KMS-11 (cell line): ENCODE measurements at regions not wholly inside any gene's neighbourhood (a gene's known extent, or its start where the extent isn't known, plus 50 kb on each side); places are given as distances from the start of the nearest gene placed in this dataset.

ENCODE experiments used
- H2AFZ ChIP-seq: fragments of 200-600 bp; sonication (generic); 2 replicates; pipeline ENCODE4 v1.6.1; 2016; ENCODE audit warnings: antibody characterized with exemption, mixed run types, low read depth
- H3K27ac ChIP-seq: fragments of 200-600 bp; sonication (generic); 2 replicates; pipeline ENCODE4 v1.6.1; 2016; ENCODE audit warnings: mild to moderate bottlenecking, mixed run types
- H3K27me3 ChIP-seq: fragments of 200-600 bp; sonication (generic); 2 replicates; pipeline ENCODE4 v1.6.1; 2017; ENCODE audit warnings: mild to moderate bottlenecking, low read depth, mixed run types, moderate library complexity; ENCODE audit not compliant: insufficient read depth
- H3K36me3 ChIP-seq: fragments of 200-600 bp; sonication (generic); 2 replicates; pipeline ENCODE4 v1.6.1; 2017; ENCODE audit warnings: mild to moderate bottlenecking, mixed run types; ENCODE audit not compliant: insufficient read depth
- H3K4me1 ChIP-seq: fragments of 200-600 bp; sonication (generic); 2 replicates; pipeline ENCODE4 v1.6.1; 2016; ENCODE audit warnings: mild to moderate bottlenecking, low read depth, mixed run types; ENCODE audit not compliant: poor library complexity, severe bottlenecking
- H3K4me2 ChIP-seq: fragments of 200-600 bp; sonication (generic); 2 replicates; pipeline ENCODE4 v1.7.0; 2016; ENCODE audit warnings: mild to moderate bottlenecking, mixed run types
- H3K4me3 ChIP-seq: fragments of 200-600 bp; sonication (generic); IDR thresholded peaks from 2 replicates; pipeline ENCODE4 v1.6.1; 2017; ENCODE audit warnings: low read depth, low read length, mixed read lengths; ENCODE audit not compliant: insufficient read depth
- H3K79me2 ChIP-seq: fragments of 200-600 bp; sonication (generic); 2 replicates; pipeline ENCODE4 v1.6.1; 2016; ENCODE audit warnings: low read depth, mixed run types; ENCODE audit not compliant: insufficient read depth
- H3K9ac ChIP-seq: fragments of 200-600 bp; sonication (generic); 2 replicates; pipeline ENCODE4 v1.6.1; 2016; ENCODE audit warnings: mild to moderate bottlenecking, mixed run types
- H4K20me1 ChIP-seq: fragments of 200-600 bp; sonication (generic); 2 replicates; pipeline ENCODE4 v1.6.1; 2016; ENCODE audit warnings: mild to moderate bottlenecking, mixed run types; ENCODE audit not compliant: insufficient read depth
- TF ChIP-seq, protein P1 (sequence below): fragments of 200-600 bp; sonication (generic); conservative IDR thresholded peaks from 2 replicates; pipeline ENCODE4 v1.6.1; 2017; ENCODE audit warnings: low read depth, mild to moderate bottlenecking, antibody characterized with exemption, low read length, moderate library complexity, mixed read lengths

DNA sequence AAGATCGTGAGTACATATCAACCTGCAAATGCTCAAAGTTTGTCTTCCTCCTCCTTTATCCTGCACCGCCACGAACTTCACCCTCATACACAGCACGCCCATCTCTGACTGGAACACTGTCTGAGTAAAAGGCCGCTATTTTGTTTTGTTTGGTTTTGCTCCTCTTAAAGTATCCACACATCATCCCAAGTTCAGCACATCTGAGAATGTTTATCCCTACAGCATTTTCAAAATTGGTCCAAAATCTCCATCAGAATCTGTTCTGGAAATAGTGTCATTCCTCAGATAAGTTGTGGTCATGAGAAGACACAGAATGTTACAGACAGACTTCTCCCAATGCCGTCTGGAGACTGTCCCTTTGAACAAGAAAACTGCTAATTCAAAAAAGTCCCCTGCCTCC is 251.6 kb upstream of the ARID1B start:
- no peak overlapping the region for H3K27ac ChIP-seq
- no peaks in the 10 kb centered on the region for H4K20me1 ChIP-seq
- no peak overlapping the region for H3K4me2 ChIP-seq
- H3K4me3 ChIP-seq: no peak overlapping the region
- no peaks in the 10 kb centered on the region for H3K27me3 ChIP-seq
- no peak overlapping the region for H3K9ac ChIP-seq
- no peaks in the 10 kb centered on the region for H3K79me2 ChIP-seq
- H2AFZ ChIP-seq: no peak overlapping the region
- H3K4me1 ChIP-seq: no peaks in the 10 kb centered on the region
- TF ChIP-seq, protein P1, sequence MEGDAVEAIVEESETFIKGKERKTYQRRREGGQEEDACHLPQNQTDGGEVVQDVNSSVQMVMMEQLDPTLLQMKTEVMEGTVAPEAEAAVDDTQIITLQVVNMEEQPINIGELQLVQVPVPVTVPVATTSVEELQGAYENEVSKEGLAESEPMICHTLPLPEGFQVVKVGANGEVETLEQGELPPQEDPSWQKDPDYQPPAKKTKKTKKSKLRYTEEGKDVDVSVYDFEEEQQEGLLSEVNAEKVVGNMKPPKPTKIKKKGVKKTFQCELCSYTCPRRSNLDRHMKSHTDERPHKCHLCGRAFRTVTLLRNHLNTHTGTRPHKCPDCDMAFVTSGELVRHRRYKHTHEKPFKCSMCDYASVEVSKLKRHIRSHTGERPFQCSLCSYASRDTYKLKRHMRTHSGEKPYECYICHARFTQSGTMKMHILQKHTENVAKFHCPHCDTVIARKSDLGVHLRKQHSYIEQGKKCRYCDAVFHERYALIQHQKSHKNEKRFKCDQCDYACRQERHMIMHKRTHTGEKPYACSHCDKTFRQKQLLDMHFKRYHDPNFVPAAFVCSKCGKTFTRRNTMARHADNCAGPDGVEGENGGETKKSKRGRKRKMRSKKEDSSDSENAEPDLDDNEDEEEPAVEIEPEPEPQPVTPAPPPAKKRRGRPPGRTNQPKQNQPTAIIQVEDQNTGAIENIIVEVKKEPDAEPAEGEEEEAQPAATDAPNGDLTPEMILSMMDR: no peak
- H3K36me3 ChIP-seq: no peaks in the 10 kb centered on the region

DNA sequence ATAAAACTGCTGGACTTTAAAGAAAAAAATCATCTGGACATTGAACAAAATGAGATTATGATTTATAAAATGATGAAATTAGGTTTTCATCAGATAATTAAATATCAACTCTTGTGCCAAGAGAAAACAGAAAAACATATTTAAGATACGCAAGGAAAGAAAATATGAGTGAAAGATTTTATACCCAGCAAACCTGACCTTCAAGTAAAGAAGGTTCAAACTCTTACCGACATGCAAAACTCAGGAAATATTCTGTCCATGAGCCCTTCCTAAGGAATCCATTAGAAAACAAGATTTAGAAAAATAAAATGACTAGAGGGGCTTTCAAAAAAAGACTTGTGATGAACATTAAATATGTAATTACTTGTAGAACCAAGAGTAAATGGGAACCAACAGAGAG is 257.2 kb upstream of the ARID1B start:
- Histone ChIP-seq H3K27ac (no peak overlapping the region), H3K79me2 (no peaks in the 10 kb centered on the region), H3K27me3 (no peaks in the 10 kb centered on the region), H3K4me3 (no peak overlapping the region), H3K4me2 (no peak overlapping the region), H4K20me1 (no peaks in the 10 kb centered on the region), H3K4me1 (no peaks in the 10 kb centered on the region), H3K9ac (no peak overlapping the region), H3K36me3 (no peaks in the 10 kb centered on the region), H2AFZ (no peak overlapping the region)
- TF ChIP-seq, protein P1: no peak

DNA sequence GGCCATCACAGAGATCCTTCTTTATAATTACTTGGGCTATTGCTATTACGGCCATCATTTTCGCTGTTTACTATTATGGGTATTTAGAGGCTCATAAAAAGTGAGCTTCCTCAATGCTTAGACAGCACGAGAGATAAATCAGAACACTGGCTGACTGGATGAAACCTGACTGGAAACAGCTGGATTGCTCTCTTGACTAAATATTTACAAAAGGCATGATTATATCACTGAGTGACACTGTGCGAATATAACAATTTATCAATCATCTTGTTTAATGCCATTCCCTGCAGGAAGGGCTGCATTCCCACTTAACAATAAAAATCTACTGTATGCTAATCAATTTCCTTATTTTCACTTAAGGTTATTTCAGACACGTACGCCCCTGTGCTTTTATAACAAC is 260.1 kb upstream of the ARID1B start:
- Histone ChIP-seq H3K36me3 (no peaks in the 10 kb centered on the region), H2AFZ (no peak overlapping the region), H3K4me2 (no peak overlapping the region), H4K20me1 (no peaks in the 10 kb centered on the region), H3K4me1 (no peaks in the 10 kb centered on the region), H3K27me3 (no peaks in the 10 kb centered on the region), H3K27ac (no peak overlapping the region), H3K9ac (no peak overlapping the region), H3K4me3 (no peak overlapping the region), H3K79me2 (no peaks in the 10 kb centered on the region)
- TF ChIP-seq, protein P1: no peak

DNA sequence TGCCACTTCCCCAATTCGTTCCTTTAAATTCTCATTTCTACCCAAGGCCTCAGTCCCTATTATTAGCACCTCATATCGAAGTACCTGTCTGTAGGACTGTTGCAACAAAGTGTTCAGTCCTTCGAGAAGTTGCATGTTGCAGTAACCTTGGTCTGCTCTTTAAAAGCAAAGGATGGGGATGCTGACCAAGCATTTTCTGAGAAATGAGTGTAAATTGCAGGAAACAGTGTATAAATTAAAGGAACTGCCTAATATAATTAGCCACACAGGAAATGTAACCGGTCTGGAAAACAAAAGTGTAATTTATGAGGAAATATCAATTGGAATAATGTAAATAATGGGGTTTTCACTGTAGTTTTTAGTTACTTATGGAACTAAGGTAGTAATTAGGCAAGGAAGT is 261.9 kb upstream of the ARID1B start:
- H3K4me2 ChIP-seq: no peak overlapping the region
- no peaks in the 10 kb centered on the region for H3K27me3 ChIP-seq
- H4K20me1 ChIP-seq: no peaks in the 10 kb centered on the region
- no peak overlapping the region for H2AFZ ChIP-seq
- no peaks in the 10 kb centered on the region for H3K79me2 ChIP-seq
- H3K36me3 ChIP-seq: no peaks in the 10 kb centered on the region
- H3K9ac ChIP-seq: no peak overlapping the region
- H3K27ac ChIP-seq: no peak overlapping the region
- TF ChIP-seq, protein P1: no peak
- H3K4me3 ChIP-seq: no peak overlapping the region
- no peaks in the 10 kb centered on the region for H3K4me1 ChIP-seq

DNA sequence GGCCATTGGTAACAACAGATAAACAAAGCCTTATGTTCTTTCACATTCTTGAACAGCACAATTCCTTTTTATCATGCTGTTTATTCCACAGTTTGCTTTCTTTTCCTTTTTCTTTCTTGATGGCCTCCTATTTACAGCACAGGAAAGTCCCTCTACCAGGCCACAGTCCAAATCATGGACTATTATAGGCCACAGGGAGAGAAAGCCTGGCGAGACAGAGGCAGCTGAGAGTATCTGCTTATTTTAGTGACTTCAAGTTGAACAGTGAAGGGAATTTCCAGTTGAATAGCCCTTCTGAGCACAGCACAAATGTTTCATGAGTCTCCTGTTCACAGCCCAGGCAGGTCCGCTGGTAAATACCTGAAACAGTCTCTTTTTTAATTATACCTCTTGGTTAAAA is 263.7 kb upstream of the ARID1B start:
- no peak overlapping the region for H2AFZ ChIP-seq
- no peak overlapping the region for H3K4me2 ChIP-seq
- H3K27me3 ChIP-seq: no peaks in the 10 kb centered on the region
- H3K4me3 ChIP-seq: no peak overlapping the region
- no peaks in the 10 kb centered on the region for H3K4me1 ChIP-seq
- no peaks in the 10 kb centered on the region for H4K20me1 ChIP-seq
- TF ChIP-seq, protein P1: no peak
- no peak overlapping the region for H3K9ac ChIP-seq
- no peak overlapping the region for H3K27ac ChIP-seq
- H3K36me3 ChIP-seq: no peaks in the 10 kb centered on the region
- H3K79me2 ChIP-seq: no peaks in the 10 kb centered on the region
